ENCODE measurements at regions not wholly inside any gene's neighbourhood (a gene's known extent, or its start where the extent isn't known, plus 50 kb on each side); places are given as distances from the start of the nearest gene placed in this dataset.

GRCh38 chr5:141787376-141787775 is 90.8 kb downstream of the PCDH1 start:
- DNase-seq = no peak
- no peaks in the 10 kb centered on the region for H3K27me3 ChIP-seq (replicated peaks; ENCODE audit: control insufficient read depth, insufficient read depth, low read length)
- intact Hi-C loops (cut with micrococcal nuclease; ENCODE audit: unreplicated experiment) = no loop called here
- ChIA-PET CTCF (interaction anchor here (1.0 kb wide), 1 partner anchor 45 kb away, joined by 3 read pairs; no protein-coding TSS in a partner anchor), POLR2A (no interaction called here)
- peaks cover 5% of the 10 kb centered on the region for H3K27me3 Mint-ChIP-seq (ENCODE audit: insufficient read depth, unreplicated experiment)
- H3K4me3 Mint-ChIP-seq (ENCODE audit: unreplicated experiment) = no peak overlapping the region
- no peaks in the 10 kb centered on the region for H3K36me3 Mint-ChIP-seq (ENCODE audit: insufficient read depth, unreplicated experiment)
- no peak overlapping the region for H3K27ac Mint-ChIP-seq (ENCODE audit: unreplicated experiment)
- no peak overlapping the region for H3K4me3 ChIP-seq (ENCODE audit: low read depth, low read length)
- H3K36me3 ChIP-seq (ENCODE audit: control insufficient read depth, insufficient read depth, low read length) = no peaks in the 10 kb centered on the region
- TF ChIP-seq, protein P1, sequence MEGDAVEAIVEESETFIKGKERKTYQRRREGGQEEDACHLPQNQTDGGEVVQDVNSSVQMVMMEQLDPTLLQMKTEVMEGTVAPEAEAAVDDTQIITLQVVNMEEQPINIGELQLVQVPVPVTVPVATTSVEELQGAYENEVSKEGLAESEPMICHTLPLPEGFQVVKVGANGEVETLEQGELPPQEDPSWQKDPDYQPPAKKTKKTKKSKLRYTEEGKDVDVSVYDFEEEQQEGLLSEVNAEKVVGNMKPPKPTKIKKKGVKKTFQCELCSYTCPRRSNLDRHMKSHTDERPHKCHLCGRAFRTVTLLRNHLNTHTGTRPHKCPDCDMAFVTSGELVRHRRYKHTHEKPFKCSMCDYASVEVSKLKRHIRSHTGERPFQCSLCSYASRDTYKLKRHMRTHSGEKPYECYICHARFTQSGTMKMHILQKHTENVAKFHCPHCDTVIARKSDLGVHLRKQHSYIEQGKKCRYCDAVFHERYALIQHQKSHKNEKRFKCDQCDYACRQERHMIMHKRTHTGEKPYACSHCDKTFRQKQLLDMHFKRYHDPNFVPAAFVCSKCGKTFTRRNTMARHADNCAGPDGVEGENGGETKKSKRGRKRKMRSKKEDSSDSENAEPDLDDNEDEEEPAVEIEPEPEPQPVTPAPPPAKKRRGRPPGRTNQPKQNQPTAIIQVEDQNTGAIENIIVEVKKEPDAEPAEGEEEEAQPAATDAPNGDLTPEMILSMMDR (IDR thresholded peaks at IDR 0.05; ENCODE audit: insufficient read depth in 1 of 2, low read depth in 1 of 2, low read length in 1 of 2, severe bottlenecking in 1 of 2, unreplicated experiment in 1 of 2) = no peak
- H3K9me3 Mint-ChIP-seq (ENCODE audit: unreplicated experiment) = no peaks in the 10 kb centered on the region
- BruUV-seq (replicated peaks) = no TSS peak
- H3K9me3 ChIP-seq = no peaks in the 10 kb centered on the region
- peaks cover 19% of the 10 kb centered on the region for H3K4me1 ChIP-seq
- peaks cover 10% of the 10 kb centered on the region for H3K4me1 Mint-ChIP-seq (ENCODE audit: low read depth, unreplicated experiment)

DNA sequence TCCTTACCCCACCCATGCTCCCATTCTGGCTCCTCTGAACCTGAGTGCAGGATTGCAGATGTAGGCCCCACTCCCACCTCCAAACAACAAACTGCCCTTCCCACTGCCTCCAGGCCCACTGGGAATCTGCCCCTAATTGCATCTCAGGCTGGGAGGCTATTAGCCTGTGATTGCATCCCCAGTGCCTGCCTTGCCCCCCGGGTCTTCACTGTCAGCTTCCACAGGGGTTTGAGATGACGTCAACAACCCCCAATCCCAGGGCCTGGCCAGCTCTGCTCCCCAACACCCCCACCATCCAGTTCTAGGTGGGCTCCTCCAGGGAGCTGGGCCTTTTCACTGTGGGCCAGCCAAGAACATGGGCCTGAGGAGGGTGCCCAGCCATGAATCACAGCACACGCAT is 91.5 kb downstream of the PCDH1 start:
- Histone ChIP-seq H3K9me3 (no peaks in the 10 kb centered on the region), H3K4me1 (peaks cover 19% of the 10 kb centered on the region), H3K36me3 (ENCODE audit: control insufficient read depth, insufficient read depth, low read length) (no peaks in the 10 kb centered on the region), H3K27me3 (replicated peaks; ENCODE audit: control insufficient read depth, insufficient read depth, low read length) (no peaks in the 10 kb centered on the region), H3K4me3 (ENCODE audit: low read depth, low read length) (no peak overlapping the region)
- peaks cover 10% of the 10 kb centered on the region for H3K4me1 Mint-ChIP-seq (ENCODE audit: low read depth, unreplicated experiment)
- peaks cover 3% of the 10 kb centered on the region for H3K27me3 Mint-ChIP-seq (ENCODE audit: insufficient read depth, unreplicated experiment)
- intact Hi-C loops (cut with micrococcal nuclease; ENCODE audit: unreplicated experiment) = no loop called here
- POLR2A ChIA-PET = no interaction called here
- DNase-seq = no peak
- BruUV-seq (replicated peaks) = no TSS peak
- no peaks in the 10 kb centered on the region for H3K9me3 Mint-ChIP-seq (ENCODE audit: unreplicated experiment)
- TF ChIP-seq, protein P1 (IDR thresholded peaks at IDR 0.05; ENCODE audit: insufficient read depth in 1 of 2, low read depth in 1 of 2, low read length in 1 of 2, severe bottlenecking in 1 of 2, unreplicated experiment in 1 of 2) = no peak
- H3K4me3 Mint-ChIP-seq (ENCODE audit: unreplicated experiment) = no peak overlapping the region
- H3K36me3 Mint-ChIP-seq (ENCODE audit: insufficient read depth, unreplicated experiment) = no peaks in the 10 kb centered on the region
- CTCF ChIA-PET = interaction anchor here (1.0 kb wide), 1 partner anchor 46 kb away, joined by 3 read pairs; no protein-coding TSS in a partner anchor
- H3K27ac Mint-ChIP-seq (ENCODE audit: unreplicated experiment) = no peak overlapping the region

DNA sequence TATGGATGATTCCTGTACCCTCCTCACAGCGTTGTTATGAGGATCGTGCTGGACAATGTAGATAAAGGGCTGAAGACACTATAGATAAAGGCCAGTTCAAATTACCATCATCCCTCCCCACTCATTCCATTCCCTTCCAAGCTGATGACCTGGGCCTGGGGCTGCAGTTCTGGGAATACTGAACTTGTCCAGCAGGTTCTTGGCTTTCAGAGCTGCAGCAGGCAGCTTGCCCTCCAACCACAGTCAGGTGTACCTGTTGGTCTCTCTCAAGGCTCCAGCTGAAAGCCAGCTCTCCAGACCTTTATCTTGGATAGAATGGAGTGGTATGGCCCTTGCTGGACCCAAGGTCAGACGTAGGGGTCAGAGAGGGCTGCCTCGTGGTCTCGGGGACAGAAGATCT is 92.5 kb downstream of the PCDH1 start:
- ChIA-PET POLR2A (no interaction called here), CTCF (interaction anchor here (1.1 to 1.3 kb wide), 4 partner anchors 28 to 93 kb away, joined by 3 to 5 read pairs (median 4); no protein-coding TSS in a partner anchor)
- H3K27me3 Mint-ChIP-seq (ENCODE audit: insufficient read depth, unreplicated experiment) = peaks cover 5% of the 10 kb centered on the region
- Histone ChIP-seq H3K36me3 (ENCODE audit: control insufficient read depth, insufficient read depth, low read length) (no peaks in the 10 kb centered on the region), H3K4me3 (ENCODE audit: low read depth, low read length) (no peak overlapping the region), H3K27me3 (replicated peaks; ENCODE audit: control insufficient read depth, insufficient read depth, low read length) (no peaks in the 10 kb centered on the region), H3K9me3 (no peaks in the 10 kb centered on the region), H3K4me1 (peaks cover 19% of the 10 kb centered on the region)
- H3K27ac Mint-ChIP-seq (ENCODE audit: unreplicated experiment) = no peak overlapping the region
- no peaks in the 10 kb centered on the region for H3K36me3 Mint-ChIP-seq (ENCODE audit: insufficient read depth, unreplicated experiment)
- no peaks in the 10 kb centered on the region for H3K9me3 Mint-ChIP-seq (ENCODE audit: unreplicated experiment)
- no peak overlapping the region for H3K4me3 Mint-ChIP-seq (ENCODE audit: unreplicated experiment)
- no TSS peak for BruUV-seq (replicated peaks)
- intact Hi-C loops (cut with micrococcal nuclease; ENCODE audit: unreplicated experiment) = no loop called here
- DNase-seq = peak; percentile 53 to 72
- H3K4me1 Mint-ChIP-seq (ENCODE audit: low read depth, unreplicated experiment) = peaks cover 10% of the 10 kb centered on the region
- TF ChIP-seq, protein P1 (IDR thresholded peaks at IDR 0.05; ENCODE audit: insufficient read depth in 1 of 2, low read depth in 1 of 2, low read length in 1 of 2, severe bottlenecking in 1 of 2, unreplicated experiment in 1 of 2) = no peak
